BJ (cell line): ENCODE measurements at regions not wholly inside any gene's neighbourhood (a gene's known extent, or its start where the extent isn't known, plus 50 kb on each side); places are given as distances from the start of the nearest gene placed in this dataset.

Experiments used
- CTCF ChIA-PET: fragments of 350-600 bp; formaldehyde crosslinking; extraction: SDS; loops from one replicate; lab custom pipeline; 2021; ENCODE audit warnings: antibody characterized with exemption, inconsistent platforms; lab: Yijun Ruan, JAX
- POLR2A ChIA-PET: fragments of 300-600 bp; sonication (Branson Sonifier 250); formaldehyde crosslinking; extraction: SDS; loops from one replicate; lab custom pipeline; 2021; ENCODE audit warnings: antibody characterized with exemption; lab: Charles Lee
- DNase-seq: peaks from one replicate; pipeline ENCODE4 v3.0.0-alpha.2; 2011; ENCODE audit warnings: low read depth
- H3K27me3 ChIP-seq: 2 replicates; pipeline ENCODE4 v1.6.0; 2011; ENCODE audit warnings: low read length; ENCODE audit not compliant: control insufficient read depth, insufficient read depth
- H3K36me3 ChIP-seq: 2 replicates; pipeline ENCODE4 v1.5.1; 2011; ENCODE audit warnings: low read length; ENCODE audit not compliant: control insufficient read depth, insufficient read depth
- H3K4me3 ChIP-seq: 2 replicates; pipeline ENCODE4 v1.5.1; 2011; ENCODE audit warnings: low read depth, mild to moderate bottlenecking, control low read depth, low read length
- TF ChIP-seq, protein P1 (sequence below): IDR thresholded peaks from 2 replicates; pipeline ENCODE4 v1.5.1; 2011; ENCODE audit warnings: low read depth, mild to moderate bottlenecking, control low read depth, inconsistent platforms, low read length, moderate library complexity; ENCODE audit not compliant: insufficient read depth

DNA sequence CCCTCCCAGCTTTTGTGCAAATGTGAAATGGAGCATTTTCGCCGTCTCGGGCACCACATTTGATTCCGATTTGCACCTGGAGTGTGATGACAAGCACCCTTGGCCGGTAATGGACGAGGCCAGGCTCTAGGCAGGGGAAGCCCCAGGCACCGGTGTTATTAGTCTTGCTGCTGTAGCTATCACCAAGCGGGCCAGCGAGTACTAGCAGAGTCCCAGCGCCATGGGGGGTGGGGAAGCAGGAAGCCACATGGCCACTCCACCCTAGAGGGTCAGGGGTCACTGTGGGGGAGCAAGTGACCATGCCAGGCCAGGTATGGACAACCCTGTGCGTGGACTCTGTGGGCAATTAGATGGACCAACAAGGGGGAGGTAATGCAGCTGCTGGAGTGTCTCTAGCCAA is 88.8 kb downstream of the CPZ start:
- DNase-seq: no peak
- POLR2A ChIA-PET: no interaction called here
- 0 out of 2 replicates have a peak, but pooled peaks cover 2% of the 10 kb centered on the region for H3K27me3 ChIP-seq
- CTCF ChIA-PET: interaction anchor here (1.3 to 1.4 kb wide), 2 partner anchors 10 to 236 kb away, joined by 3 read pairs; no protein-coding TSS in a partner anchor
- no peak overlapping the region for H3K4me3 ChIP-seq
- TF ChIP-seq, protein P1, sequence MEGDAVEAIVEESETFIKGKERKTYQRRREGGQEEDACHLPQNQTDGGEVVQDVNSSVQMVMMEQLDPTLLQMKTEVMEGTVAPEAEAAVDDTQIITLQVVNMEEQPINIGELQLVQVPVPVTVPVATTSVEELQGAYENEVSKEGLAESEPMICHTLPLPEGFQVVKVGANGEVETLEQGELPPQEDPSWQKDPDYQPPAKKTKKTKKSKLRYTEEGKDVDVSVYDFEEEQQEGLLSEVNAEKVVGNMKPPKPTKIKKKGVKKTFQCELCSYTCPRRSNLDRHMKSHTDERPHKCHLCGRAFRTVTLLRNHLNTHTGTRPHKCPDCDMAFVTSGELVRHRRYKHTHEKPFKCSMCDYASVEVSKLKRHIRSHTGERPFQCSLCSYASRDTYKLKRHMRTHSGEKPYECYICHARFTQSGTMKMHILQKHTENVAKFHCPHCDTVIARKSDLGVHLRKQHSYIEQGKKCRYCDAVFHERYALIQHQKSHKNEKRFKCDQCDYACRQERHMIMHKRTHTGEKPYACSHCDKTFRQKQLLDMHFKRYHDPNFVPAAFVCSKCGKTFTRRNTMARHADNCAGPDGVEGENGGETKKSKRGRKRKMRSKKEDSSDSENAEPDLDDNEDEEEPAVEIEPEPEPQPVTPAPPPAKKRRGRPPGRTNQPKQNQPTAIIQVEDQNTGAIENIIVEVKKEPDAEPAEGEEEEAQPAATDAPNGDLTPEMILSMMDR: no peak
- H3K36me3 ChIP-seq: no peaks in the 10 kb centered on the region

DNA sequence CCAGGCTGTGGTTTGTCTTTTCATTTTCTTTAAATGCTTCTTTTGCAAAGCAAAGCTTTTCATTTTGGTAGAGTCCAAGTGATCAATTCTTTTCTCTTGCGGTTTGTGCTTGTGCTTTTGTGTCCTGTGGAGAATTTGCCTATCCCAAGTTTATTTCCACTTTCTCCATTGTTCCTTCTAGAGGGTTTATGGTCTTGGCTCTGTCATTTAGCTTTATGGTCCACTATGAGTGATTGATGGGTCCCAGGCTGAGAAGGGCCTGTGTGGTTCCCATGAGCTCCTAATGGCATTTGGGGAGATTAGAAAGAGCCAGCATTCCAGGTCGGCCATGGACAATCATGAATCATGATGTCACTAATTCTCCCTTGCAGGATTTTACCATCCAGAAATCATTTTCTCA is 86.5 kb downstream of the CPZ start:
- TF ChIP-seq, protein P1: no peak
- no peak for DNase-seq
- 0 out of 2 replicates have a peak, but pooled peaks cover 2% of the 10 kb centered on the region for H3K27me3 ChIP-seq
- ChIA-PET POLR2A (no interaction called here), CTCF (interaction anchor here (0.8 to 1.1 kb wide), 2 partner anchors 9 to 28 kb away, joined by 3 to 6 read pairs; no protein-coding TSS in a partner anchor)
- H3K4me3 ChIP-seq: no peak overlapping the region
- no peaks in the 10 kb centered on the region for H3K36me3 ChIP-seq

DNA sequence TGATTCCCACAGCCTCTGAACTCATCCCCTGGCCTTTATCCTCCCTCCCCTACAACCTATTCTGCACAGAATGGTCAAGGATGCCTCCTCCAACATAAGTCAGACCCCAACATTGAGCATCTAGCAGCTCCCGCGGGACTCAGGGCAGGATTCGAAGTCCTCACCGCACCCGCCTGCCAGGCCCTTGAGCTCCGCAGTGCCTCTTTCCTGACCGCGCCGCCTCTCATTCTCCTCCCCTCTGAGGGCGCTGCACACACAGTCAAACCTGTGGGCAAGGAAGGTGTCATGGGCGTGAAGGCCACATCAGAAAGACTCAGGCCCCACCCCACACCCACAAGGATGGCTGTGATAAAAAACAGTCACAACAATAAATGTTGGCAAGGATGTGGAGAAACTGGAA is 84.1 kb downstream of the CPZ start:
- ChIA-PET CTCF (no interaction called here), POLR2A (no interaction called here)
- DNase-seq: no peak
- no peaks in the 10 kb centered on the region for H3K36me3 ChIP-seq
- H3K4me3 ChIP-seq: no peak overlapping the region
- 0 out of 2 replicates have a peak, but pooled peaks cover 2% of the 10 kb centered on the region for H3K27me3 ChIP-seq
- TF ChIP-seq, protein P1: no peak

DNA sequence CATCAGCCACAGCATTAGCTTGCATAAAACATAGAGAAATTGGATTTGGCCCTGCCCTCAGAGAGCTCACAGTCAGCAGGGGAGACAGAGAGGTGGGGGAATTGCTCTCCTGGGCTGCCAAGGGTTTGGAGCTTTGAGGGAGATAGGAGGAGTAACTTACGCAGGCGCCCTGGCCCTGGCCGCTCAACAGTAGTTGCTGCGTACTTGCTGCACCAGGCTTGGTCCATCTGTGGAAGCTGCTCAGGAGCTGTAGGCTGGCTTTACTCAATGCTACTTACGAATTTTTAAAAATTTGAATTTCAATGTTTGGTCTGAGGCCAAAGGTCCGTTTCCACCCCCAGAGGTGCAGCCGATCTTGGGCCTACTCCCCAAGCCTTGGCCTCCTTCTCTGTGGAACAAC is 83.3 kb downstream of the CPZ start:
- POLR2A ChIA-PET: no interaction called here
- DNase-seq: no peak

DNA sequence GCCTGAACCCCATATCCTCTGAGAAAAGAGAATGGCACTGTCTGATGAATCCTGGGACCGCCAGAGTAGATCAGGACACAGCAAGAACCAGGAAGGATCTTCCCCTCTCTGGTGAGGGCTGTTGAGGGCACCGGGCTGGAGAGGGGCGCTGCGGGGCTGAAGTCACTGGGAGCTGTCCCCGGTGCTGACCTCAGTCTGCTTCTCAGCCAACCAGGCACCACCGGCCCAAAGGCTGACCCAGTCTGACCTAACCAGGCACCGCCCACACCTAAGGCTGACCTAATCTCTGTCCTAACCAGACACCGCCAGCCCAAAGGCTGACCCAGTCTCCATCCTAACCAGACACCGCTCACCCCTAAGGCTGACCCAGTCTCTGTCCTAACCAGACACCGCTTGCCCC is 82.8 kb downstream of the CPZ start:
- Histone ChIP-seq H3K36me3 (no peaks in the 10 kb centered on the region), H3K4me3 (no peak overlapping the region), H3K27me3 (no peaks in the 10 kb centered on the region)
- POLR2A ChIA-PET: no interaction called here
- CTCF ChIA-PET: interaction anchor here (1.7 kb wide), 1 partner anchor 13 kb away, joined by 8 read pairs; no protein-coding TSS in a partner anchor
- no peak for DNase-seq
- TF ChIP-seq, protein P1: no peak

More for the DNA sequence above, 83.3 kb downstream of the CPZ start:
- CTCF ChIA-PET: no interaction called here
- no peaks in the 10 kb centered on the region for H3K27me3 ChIP-seq
- H3K4me3 ChIP-seq: no peak overlapping the region
- TF ChIP-seq, protein P1: no peak
- no peaks in the 10 kb centered on the region for H3K36me3 ChIP-seq
